CD4-positive, CD25-positive, alpha-beta regulatory T cell (primary cell): ENCODE measurements at regions not wholly inside any gene's neighbourhood (a gene's known extent, or its start where the extent isn't known, plus 50 kb on each side); places are given as distances from the start of the nearest gene placed in this dataset.

Source experiments
- ATAC-seq, 2 donors: fragments of 150-1000 bp; cut with Tn5 transposase; one replicate each; pipeline ENCODE4 v1.10.0; 2021; ENCODE audit warnings: low read depth in 2 of 2, moderate number of reproducible peaks in 2 of 2, moderate library complexity in 1 of 2
- DNase-seq, 3 donors: peaks; one replicate each; pipeline versions ENCODE4 v3.0.0 to v3.0.0-alpha.2; 2012 to 2022; ENCODE audit warnings: mixed read lengths in 1 of 3
- H3K27ac ChIP-seq: one replicate; pipeline ENCODE4 v1.7.0; 2013; ENCODE audit warnings: mild to moderate bottlenecking, low read length; ENCODE audit not compliant: insufficient read depth, poor library complexity, severe bottlenecking
- H3K27me3 ChIP-seq: one replicate; pipeline ENCODE4 v1.7.0; 2013; ENCODE audit warnings: low read length; ENCODE audit not compliant: control insufficient read depth, insufficient read depth
- H3K36me3 ChIP-seq: one replicate; pipeline ENCODE4 v1.7.0; 2013; ENCODE audit warnings: mild to moderate bottlenecking, low read length, moderate library complexity; ENCODE audit not compliant: control insufficient read depth, insufficient read depth
- H3K4me1 ChIP-seq: 2 replicates; pipeline ENCODE4 v1.7.0; 2013; ENCODE audit warnings: mild to moderate bottlenecking, low read length; ENCODE audit not compliant: insufficient read depth, control insufficient read depth, poor library complexity, severe bottlenecking
- H3K4me3 ChIP-seq: one replicate; pipeline ENCODE4 v1.7.0; 2013; ENCODE audit warnings: low read depth, mild to moderate bottlenecking, low read length, moderate library complexity
- H3K9me3 ChIP-seq, 2 experiments: 1 replicate in 1 of 2; 2 replicates in 1 of 2; pipeline ENCODE4 v1.7.0; 2013; ENCODE audit warnings: low read length in 2 of 2, mild to moderate bottlenecking in 1 of 2, moderate library complexity in 1 of 2; ENCODE audit not compliant: control insufficient read depth in 2 of 2
- H3K27ac Mint-ChIP-seq, 3 donors: one replicate each; pipeline ENCODE4 v1.8.0; 2020 to 2022; ENCODE audit warnings: mild to moderate bottlenecking in 3 of 3, mixed read lengths in 3 of 3, moderate library complexity in 2 of 3
- H3K27me3 Mint-ChIP-seq: one replicate; pipeline ENCODE4 v1.8.0; 2022; ENCODE audit warnings: mild to moderate bottlenecking, mixed read lengths
- H3K36me3 Mint-ChIP-seq: one replicate; pipeline ENCODE4 v1.8.0; 2020; ENCODE audit warnings: mixed read lengths
- H3K4me1 Mint-ChIP-seq, 4 donors: one replicate each; pipeline ENCODE4 v1.8.0; 2020 to 2022; ENCODE audit warnings: mixed read lengths in 4 of 4, mild to moderate bottlenecking in 1 of 4
- H3K4me3 Mint-ChIP-seq, 4 donors: one replicate each; pipeline ENCODE4 v1.8.0; 2020 to 2022; ENCODE audit warnings: mild to moderate bottlenecking in 4 of 4, mixed read lengths in 4 of 4, moderate library complexity in 3 of 4
- H3K9me3 Mint-ChIP-seq, 7 donors: one replicate each; pipeline ENCODE4 v1.8.0; 2020 to 2022; ENCODE audit warnings: mixed read lengths in 7 of 7, mild to moderate bottlenecking in 3 of 7, moderate library complexity in 2 of 7

DNA sequence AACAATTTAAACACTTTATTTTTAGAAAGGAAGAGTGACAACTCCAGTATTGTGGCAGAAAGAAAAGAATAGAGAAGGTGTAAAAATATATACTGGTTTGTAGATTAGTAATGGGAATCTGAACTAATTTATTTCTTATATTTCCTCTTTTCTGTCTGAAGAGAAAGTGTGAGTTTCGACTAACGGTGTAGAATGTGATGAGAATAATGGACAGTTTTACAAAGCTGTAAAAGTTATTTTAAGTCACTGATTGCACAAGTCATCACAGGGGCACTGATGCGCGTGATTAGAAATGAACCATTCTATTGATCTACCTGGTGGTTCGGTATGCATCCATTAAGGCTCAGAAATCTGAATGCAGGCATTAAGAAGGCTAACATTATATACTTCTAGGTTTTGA, 158.5 kb upstream of the ATXN7L3B start:
- Histone ChIP-seq H3K36me3 (no peaks in the 10 kb centered on the region), H3K4me1 (no peaks in the 10 kb centered on the region), H3K4me3 (no peak overlapping the region), H3K9me3 (no peaks in the 10 kb centered on the region), H3K27ac (no peak overlapping the region), H3K27me3 (no peaks in the 10 kb centered on the region)
- ATAC-seq (no peak), DNase-seq (no peak)
- Mint-ChIP-seq H3K27me3 (no peaks in the 10 kb centered on the region), H3K9me3 (peaks cover 0 to 6% (median 0%) of the 10 kb centered on the region in 7 donors), H3K36me3 (no peaks in the 10 kb centered on the region), H3K27ac (no peak overlapping the region), H3K4me1 (no peaks in the 10 kb centered on the region), H3K4me3 (no peak overlapping the region)

DNA sequence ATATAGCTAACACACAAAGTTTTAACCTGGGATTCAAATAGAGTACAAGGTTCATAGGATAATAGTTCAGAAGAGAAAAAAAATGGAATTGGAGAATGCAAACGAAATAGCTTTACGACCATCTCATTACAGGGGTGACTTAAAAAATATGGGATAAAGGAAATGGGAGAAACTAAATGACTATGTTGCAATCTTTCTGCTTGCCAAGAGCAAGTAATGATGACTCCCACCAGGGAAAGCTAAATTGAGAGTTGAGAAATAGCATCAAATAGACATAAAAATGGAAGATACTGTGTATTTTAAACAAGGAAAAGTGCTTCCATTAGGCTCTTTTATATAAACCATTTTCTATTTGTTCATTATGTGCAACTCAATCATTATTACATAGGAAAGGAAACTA, 155.7 kb upstream of the ATXN7L3B start:
- H3K27me3 ChIP-seq = no peaks in the 10 kb centered on the region
- no peaks in the 10 kb centered on the region for H3K9me3 ChIP-seq
- H3K36me3 ChIP-seq = no peaks in the 10 kb centered on the region
- Mint-ChIP-seq H3K27me3 (no peaks in the 10 kb centered on the region), H3K27ac (no peak overlapping the region), H3K4me3 (no peak overlapping the region), H3K4me1 (no peaks in the 10 kb centered on the region), H3K36me3 (no peaks in the 10 kb centered on the region), H3K9me3 (peaks cover 0 to 5% (median 0%) of the 10 kb centered on the region in 7 donors)
- no peak for DNase-seq
- no peak overlapping the region for H3K27ac ChIP-seq
- no peak overlapping the region for H3K4me3 ChIP-seq
- no peak for ATAC-seq
- no peaks in the 10 kb centered on the region for H3K4me1 ChIP-seq

GRCh38 chr12:74382983-74383382, 154.7 kb upstream of the ATXN7L3B start:
- Mint-ChIP-seq H3K27ac (no peak overlapping the region), H3K4me3 (no peak overlapping the region), H3K27me3 (no peaks in the 10 kb centered on the region), H3K36me3 (no peaks in the 10 kb centered on the region), H3K4me1 (no peaks in the 10 kb centered on the region), H3K9me3 (peaks cover 0 to 8% (median 1%) of the 10 kb centered on the region in 7 donors)
- H3K27ac ChIP-seq = no peak overlapping the region
- no peaks in the 10 kb centered on the region for H3K4me1 ChIP-seq
- no peaks in the 10 kb centered on the region for H3K36me3 ChIP-seq
- ATAC-seq (no peak), DNase-seq (no peak)
- H3K4me3 ChIP-seq = no peak overlapping the region
- no peaks in the 10 kb centered on the region for H3K27me3 ChIP-seq
- no peaks in the 10 kb centered on the region for H3K9me3 ChIP-seq

- H3K27ac Mint-ChIP-seq = no peak overlapping the region
- H3K27me3 Mint-ChIP-seq = no peaks in the 10 kb centered on the region
- no peaks in the 10 kb centered on the region for H3K4me1 Mint-ChIP-seq
- no peak for DNase-seq
- H3K4me3 Mint-ChIP-seq = no peak overlapping the region
- Histone ChIP-seq H3K4me1 (no peaks in the 10 kb centered on the region), H3K4me3 (no peak overlapping the region), H3K36me3 (no peaks in the 10 kb centered on the region), H3K27me3 (no peaks in the 10 kb centered on the region), H3K27ac (no peak overlapping the region), H3K9me3 (no peaks in the 10 kb centered on the region)
- H3K9me3 Mint-ChIP-seq = peaks cover 0 to 9% (median 3%) of the 10 kb centered on the region in 7 donors
- no peaks in the 10 kb centered on the region for H3K36me3 Mint-ChIP-seq
- no peak for ATAC-seq
Measured at GRCh38 chr12:74391283-74391682, 146.4 kb upstream of the ATXN7L3B start.

DNA sequence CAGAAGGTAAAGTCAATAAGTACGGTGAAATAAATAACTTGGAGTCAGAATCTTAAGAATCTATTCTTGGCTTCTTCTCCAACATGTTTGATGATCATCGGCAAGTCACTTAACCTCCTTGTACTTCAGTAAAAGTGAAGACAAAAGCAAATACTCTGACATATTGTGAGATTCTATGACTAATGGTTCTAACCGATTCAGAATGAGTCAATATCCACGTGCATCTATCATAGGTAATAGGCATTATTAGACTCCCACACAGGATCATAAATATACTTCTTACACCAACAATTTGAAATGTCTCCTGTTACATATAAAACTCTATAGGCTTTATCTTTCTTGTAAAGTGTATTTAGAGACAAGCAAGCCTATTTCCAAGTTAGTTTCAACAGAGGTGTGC, 144.4 kb upstream of the ATXN7L3B start:
- H3K4me1 Mint-ChIP-seq = no peaks in the 10 kb centered on the region
- Histone ChIP-seq H3K27me3 (no peaks in the 10 kb centered on the region), H3K4me3 (no peak overlapping the region), H3K36me3 (no peaks in the 10 kb centered on the region), H3K27ac (no peak overlapping the region), H3K4me1 (no peaks in the 10 kb centered on the region), H3K9me3 (no peaks in the 10 kb centered on the region)
- peaks cover 0 to 5% (median 1%) of the 10 kb centered on the region in 7 donors for H3K9me3 Mint-ChIP-seq
- no peaks in the 10 kb centered on the region for H3K36me3 Mint-ChIP-seq
- H3K27ac Mint-ChIP-seq = no peak overlapping the region
- ATAC-seq (no peak), DNase-seq (no peak)
- H3K4me3 Mint-ChIP-seq = no peak overlapping the region
- no peaks in the 10 kb centered on the region for H3K27me3 Mint-ChIP-seq

DNA sequence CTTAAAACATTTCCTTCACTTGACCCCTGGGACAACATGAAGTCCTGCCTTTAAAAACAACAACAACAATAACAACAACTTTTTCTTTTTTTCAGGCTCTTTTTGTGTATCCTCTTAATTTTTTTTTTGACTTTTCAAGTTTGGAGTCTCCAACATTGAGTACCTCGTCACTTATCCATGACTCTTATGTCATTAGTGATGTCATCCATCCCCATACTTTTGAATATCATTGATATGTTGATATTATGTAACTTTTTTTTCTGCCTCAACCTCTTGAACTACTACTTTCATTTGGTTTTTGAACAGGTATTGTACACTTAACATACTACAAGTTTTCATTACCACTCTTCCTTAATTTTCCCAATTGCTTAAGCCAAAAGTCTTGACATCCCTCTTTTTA, 143.0 kb upstream of the ATXN7L3B start:
- ATAC-seq (no peak), DNase-seq (no peak)
- Histone ChIP-seq H3K4me1 (no peaks in the 10 kb centered on the region), H3K9me3 (no peaks in the 10 kb centered on the region), H3K27ac (no peak overlapping the region), H3K4me3 (no peak overlapping the region), H3K27me3 (no peaks in the 10 kb centered on the region), H3K36me3 (no peaks in the 10 kb centered on the region)
- Mint-ChIP-seq H3K9me3 (peaks cover 0 to 5% (median 1%) of the 10 kb centered on the region in 7 donors), H3K27me3 (no peaks in the 10 kb centered on the region), H3K36me3 (no peaks in the 10 kb centered on the region), H3K27ac (no peak overlapping the region), H3K4me3 (no peak overlapping the region), H3K4me1 (no peaks in the 10 kb centered on the region)

DNA sequence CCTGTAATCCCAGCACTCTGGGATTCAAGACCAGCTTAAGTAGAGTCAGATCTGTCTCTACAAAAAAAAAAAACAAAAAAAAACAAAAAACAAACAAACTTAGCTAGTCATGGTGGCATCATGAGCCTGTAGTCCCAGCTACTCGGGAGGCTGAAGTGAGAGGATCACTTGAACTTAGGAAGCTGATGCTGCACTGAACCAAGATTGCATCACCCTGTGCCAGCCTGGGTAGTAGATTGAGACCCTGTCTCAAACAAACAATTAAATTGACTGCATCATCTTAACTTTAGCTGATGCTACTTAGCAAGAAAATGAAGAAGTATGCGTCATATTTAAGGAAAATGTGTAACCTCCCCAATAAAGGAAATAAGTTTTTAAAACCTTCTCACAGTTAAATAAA, 136.6 kb upstream of the ATXN7L3B start:
- Mint-ChIP-seq H3K27me3 (no peaks in the 10 kb centered on the region), H3K4me1 (no peaks in the 10 kb centered on the region), H3K36me3 (no peaks in the 10 kb centered on the region), H3K4me3 (no peak overlapping the region), H3K9me3 (peaks cover 0 to 2% (median 0%) of the 10 kb centered on the region in 7 donors), H3K27ac (no peak overlapping the region)
- Histone ChIP-seq H3K4me3 (no peak overlapping the region), H3K27me3 (no peaks in the 10 kb centered on the region), H3K4me1 (no peaks in the 10 kb centered on the region), H3K9me3 (no peaks in the 10 kb centered on the region), H3K36me3 (no peaks in the 10 kb centered on the region), H3K27ac (no peak overlapping the region)
- DNase-seq (no peak), ATAC-seq (no peak)

DNA sequence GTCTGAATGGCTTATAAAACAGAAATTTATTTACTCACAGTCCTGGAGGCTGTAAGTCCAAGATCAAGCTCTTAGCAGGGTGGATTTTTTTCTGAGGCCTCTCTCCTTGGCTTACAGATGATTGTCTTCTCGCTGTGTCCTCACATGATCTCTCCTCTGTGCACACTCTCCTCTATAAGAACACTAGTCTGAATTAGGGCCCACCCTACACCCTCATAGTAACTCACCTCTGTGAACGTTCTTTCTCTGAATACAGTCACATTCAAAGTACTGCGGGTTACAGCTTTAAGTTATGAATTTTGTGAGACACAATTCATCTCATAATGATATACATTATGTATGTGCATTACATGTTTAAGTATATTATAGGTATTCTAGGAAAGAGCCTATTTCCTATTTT, 135.7 kb upstream of the ATXN7L3B start:
- no peaks in the 10 kb centered on the region for H3K4me1 Mint-ChIP-seq
- H3K4me3 Mint-ChIP-seq = no peak overlapping the region
- H3K27ac Mint-ChIP-seq = no peak overlapping the region

More for the DNA sequence above, 135.7 kb upstream of the ATXN7L3B start:
- no peaks in the 10 kb centered on the region for H3K27me3 ChIP-seq
- no peaks in the 10 kb centered on the region for H3K4me1 ChIP-seq
- Mint-ChIP-seq H3K27me3 (no peaks in the 10 kb centered on the region), H3K9me3 (peaks cover 0 to 2% (median 0%) of the 10 kb centered on the region in 7 donors), H3K36me3 (no peaks in the 10 kb centered on the region)
- ATAC-seq (no peak), DNase-seq (no peak)
- no peak overlapping the region for H3K4me3 ChIP-seq
- H3K36me3 ChIP-seq = no peaks in the 10 kb centered on the region
- no peaks in the 10 kb centered on the region for H3K9me3 ChIP-seq
- no peak overlapping the region for H3K27ac ChIP-seq
